ENCODE measurements at regions not wholly inside any gene's neighbourhood (a gene's known extent, or its start where the extent isn't known, plus 50 kb on each side); places are given as distances from the start of the nearest gene placed in this dataset.

- TF ChIP-seq FOXP2 (optimal IDR thresholded peaks at IDR 0.05; ENCODE audit: borderline replicate concordance, extremely low read depth, extremely low read length, insufficient read depth) = no peak
Measured at GRCh38 chr13:39904959-39905358, 249.5 kb downstream of the COG6 start.

GRCh38 chr13:39909634-39910033, 254.2 kb downstream of the COG6 start:
- TF ChIP-seq FOXP2 (optimal IDR thresholded peaks at IDR 0.05; ENCODE audit: borderline replicate concordance, extremely low read depth, extremely low read length, insufficient read depth) (no peak), REST (IDR thresholded peaks at IDR 0.05; ENCODE audit: insufficient read depth in 1 of 2, low read depth in 2 of 2, low read length in 2 of 2) (no peak), SIN3A (IDR thresholded peaks at IDR 0.05; ENCODE audit: borderline replicate concordance, insufficient read depth, low read length) (no peak), TAF1 (IDR thresholded peaks at IDR 0.05; ENCODE audit: borderline replicate concordance, insufficient read depth, low read length) (no peak), POLR2AphosphoS5 (IDR thresholded peaks at IDR 0.05; ENCODE audit: low read depth, low read length) (no peak)

GRCh38 chr13:39910041-39910440, 254.6 kb downstream of the COG6 start:
- no peak for TF ChIP-seq REST (IDR thresholded peaks at IDR 0.05; ENCODE audit: insufficient read depth in 1 of 2, low read depth in 2 of 2, low read length in 2 of 2)
- TF ChIP-seq POLR2AphosphoS5 (IDR thresholded peaks at IDR 0.05; ENCODE audit: low read depth, low read length) = no peak
- no peak for TF ChIP-seq FOXP2 (optimal IDR thresholded peaks at IDR 0.05; ENCODE audit: borderline replicate concordance, extremely low read depth, extremely low read length, insufficient read depth)
- TF ChIP-seq SIN3A (IDR thresholded peaks at IDR 0.05; ENCODE audit: borderline replicate concordance, insufficient read depth, low read length) = no peak
- TF ChIP-seq TAF1 (IDR thresholded peaks at IDR 0.05; ENCODE audit: borderline replicate concordance, insufficient read depth, low read length) = no peak

GRCh38 chr13:39910833-39911232, 255.4 kb downstream of the COG6 start:
- TF ChIP-seq TAF1 (IDR thresholded peaks at IDR 0.05; ENCODE audit: borderline replicate concordance, insufficient read depth, low read length) (no peak), REST (IDR thresholded peaks at IDR 0.05; ENCODE audit: insufficient read depth in 1 of 2, low read depth in 2 of 2, low read length in 2 of 2) (no peak), FOXP2 (optimal IDR thresholded peaks at IDR 0.05; ENCODE audit: borderline replicate concordance, extremely low read depth, extremely low read length, insufficient read depth) (no peak), SIN3A (IDR thresholded peaks at IDR 0.05; ENCODE audit: borderline replicate concordance, insufficient read depth, low read length) (no peak), POLR2AphosphoS5 (IDR thresholded peaks at IDR 0.05; ENCODE audit: low read depth, low read length) (no peak)

DNA sequence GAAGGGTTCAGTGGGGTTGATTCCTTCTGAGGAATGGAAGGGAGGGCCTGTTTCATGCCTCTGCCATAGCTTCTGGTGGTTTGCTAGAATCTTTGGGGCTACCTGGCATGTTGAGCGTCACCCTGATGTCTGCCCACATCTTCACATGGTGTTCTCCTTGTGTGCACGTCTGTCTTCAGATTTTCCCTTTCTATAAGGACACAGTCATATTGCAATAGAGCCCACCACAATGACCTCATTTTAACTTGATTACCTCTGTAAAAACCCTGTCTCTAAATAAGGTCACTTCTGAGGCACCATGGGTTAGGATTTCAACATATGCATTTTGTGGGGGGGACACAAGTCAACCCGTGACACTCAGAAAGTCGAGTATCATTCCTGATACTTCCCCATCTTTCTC, 257.9 kb downstream of the COG6 start:
- TF ChIP-seq REST (IDR thresholded peaks at IDR 0.05; ENCODE audit: insufficient read depth in 1 of 2, low read depth in 2 of 2, low read length in 2 of 2) (no peak), POLR2AphosphoS5 (IDR thresholded peaks at IDR 0.05; ENCODE audit: low read depth, low read length) (no peak), TAF1 (IDR thresholded peaks at IDR 0.05; ENCODE audit: borderline replicate concordance, insufficient read depth, low read length) (no peak), FOXP2 (optimal IDR thresholded peaks at IDR 0.05; ENCODE audit: borderline replicate concordance, extremely low read depth, extremely low read length, insufficient read depth) (no peak), SIN3A (IDR thresholded peaks at IDR 0.05; ENCODE audit: borderline replicate concordance, insufficient read depth, low read length) (no peak)

All from PFSK-1 (cell line).